OCI-LY1 (cell line): ENCODE measurements at regions not wholly inside any gene's neighbourhood (a gene's known extent, or its start where the extent isn't known, plus 50 kb on each side); places are given as distances from the start of the nearest gene placed in this dataset.

Source experiments
- H2AFZ ChIP-seq: fragments of 200-600 bp; sonication (generic), shearing (Covaris generic); 2 replicates; pipeline ENCODE4 v1.6.0; 2014; ENCODE audit warnings: antibody characterized with exemption, mild to moderate bottlenecking, low read length
- H3F3A ChIP-seq: fragments of 200-600 bp; sonication (generic), shearing (Covaris generic); 2 replicates; pipeline ENCODE4 v1.6.0; 2014; ENCODE audit warnings: mild to moderate bottlenecking, antibody characterized with exemption, low read length, moderate library complexity; ENCODE audit not compliant: insufficient read depth
- H3K27ac ChIP-seq: fragments of 200-600 bp; sonication (generic); 2 replicates; pipeline ENCODE4 v1.5.1; 2014; ENCODE audit warnings: low read length, mixed run types, mild to moderate bottlenecking, low read depth; ENCODE audit not compliant: poor library complexity, severe bottlenecking
- H3K27me3 ChIP-seq: fragments of 200-600 bp; sonication (generic); 2 replicates; pipeline ENCODE4 v1.6.0; 2014; ENCODE audit warnings: antibody characterized with exemption, mild to moderate bottlenecking, low read length, moderate library complexity; ENCODE audit not compliant: insufficient read depth
- H3K36me3 ChIP-seq: fragments of 200-600 bp; sonication (generic); 2 replicates; pipeline ENCODE4 v1.6.1; 2014; ENCODE audit warnings: mild to moderate bottlenecking, antibody characterized with exemption, low read length, moderate library complexity, mixed read lengths; ENCODE audit not compliant: insufficient read depth
- H3K4me1 ChIP-seq: fragments of 200-600 bp; sonication (generic); 2 replicates; pipeline ENCODE4 v1.5.1; 2014; ENCODE audit warnings: mild to moderate bottlenecking, low read length, moderate library complexity; ENCODE audit not compliant: insufficient read depth, severe bottlenecking
- H3K4me2 ChIP-seq: fragments of 200-600 bp; sonication (generic), shearing (Covaris generic); 2 replicates; pipeline ENCODE4 v1.6.1; 2014; ENCODE audit warnings: low read length
- H3K4me3 ChIP-seq: fragments of 200-600 bp; sonication (generic); 2 replicates; pipeline ENCODE4 v1.5.1; 2014; ENCODE audit warnings: low read length, low read depth, mild to moderate bottlenecking, mixed read lengths; ENCODE audit not compliant: poor library complexity, severe bottlenecking
- H3K79me2 ChIP-seq: fragments of 200-600 bp; shearing (Covaris generic); 2 replicates; pipeline ENCODE4 v1.6.1; 2016; ENCODE audit warnings: mixed run types, low read length, mixed read lengths; ENCODE audit not compliant: insufficient read depth
- H3K9ac ChIP-seq: fragments of 200-600 bp; sonication (generic), shearing (Covaris generic); 2 replicates; pipeline ENCODE4 v1.6.1; 2014; ENCODE audit warnings: mild to moderate bottlenecking, low read length, mixed read lengths
- H3K9me2 ChIP-seq: fragments of 200-600 bp; sonication (generic), shearing (Covaris generic); 2 replicates; pipeline ENCODE4 v1.6.1; 2014; ENCODE audit warnings: low read depth, mild to moderate bottlenecking, low read length, mixed read lengths
- H3K9me3 ChIP-seq: fragments of 200-600 bp; shearing (Covaris generic); 2 replicates; pipeline ENCODE4 v1.6.1; 2014; ENCODE audit warnings: low read length, mixed read lengths
- H4K20me1 ChIP-seq: fragments of 200-600 bp; sonication (generic), shearing (Covaris generic); 2 replicates; pipeline ENCODE4 v1.6.0; 2016; ENCODE audit warnings: mild to moderate bottlenecking, low read length; ENCODE audit not compliant: insufficient read depth
- CTCF ChIP-seq: fragments of 200-600 bp; sonication (generic), shearing (Covaris generic); IDR thresholded peaks from 2 replicates; pipeline ENCODE4 v1.5.1; 2017; ENCODE audit warnings: mild to moderate bottlenecking, antibody characterized with exemption, low read length, moderate library complexity, mixed read lengths
- EZH2 ChIP-seq: fragments of 200-600 bp; sonication (generic), shearing (Covaris generic); IDR thresholded peaks from 2 replicates; pipeline ENCODE4 v1.8.0; 2017; ENCODE audit warnings: borderline replicate concordance, mixed run types, mild to moderate bottlenecking, antibody characterized with exemption, low read length, moderate library complexity, mixed read lengths

GRCh38 chr11:37695283-37695682 lies 1097.2 kb upstream of the RAG2 start:
- Histone ChIP-seq H3K79me2 (no peaks in the 10 kb centered on the region), H2AFZ (no peak overlapping the region), H3K27ac (no peak overlapping the region), H3K9me3 (no peaks in the 10 kb centered on the region), H3K4me1 (no peaks in the 10 kb centered on the region), H3K27me3 (no peaks in the 10 kb centered on the region), H3K4me3 (no peak overlapping the region), H3K9ac (no peak overlapping the region), H3K36me3 (no peaks in the 10 kb centered on the region), H3F3A (no peaks in the 10 kb centered on the region), H4K20me1 (no peaks in the 10 kb centered on the region), H3K4me2 (no peak overlapping the region), H3K9me2 (no peaks in the 10 kb centered on the region)
- TF ChIP-seq CTCF (no peak), EZH2 (no peak)

- no peaks in the 10 kb centered on the region for H3K79me2 ChIP-seq
- H3K4me1 ChIP-seq = no peaks in the 10 kb centered on the region
- TF ChIP-seq EZH2 = no peak
- TF ChIP-seq CTCF = no peak
- no peaks in the 10 kb centered on the region for H3K27me3 ChIP-seq
- no peak overlapping the region for H3K27ac ChIP-seq
- H3K9me2 ChIP-seq = no peaks in the 10 kb centered on the region
- H3K9ac ChIP-seq = no peak overlapping the region
- no peaks in the 10 kb centered on the region for H3F3A ChIP-seq
- no peaks in the 10 kb centered on the region for H4K20me1 ChIP-seq
- no peaks in the 10 kb centered on the region for H3K36me3 ChIP-seq
- no peak overlapping the region for H2AFZ ChIP-seq
- no peaks in the 10 kb centered on the region for H3K9me3 ChIP-seq
- no peak overlapping the region for H3K4me3 ChIP-seq
- no peak overlapping the region for H3K4me2 ChIP-seq
These were observed 1091.9 kb upstream of the RAG2 start for GRCh38 chr11:37689951-37690350.

GRCh38 chr11:37688456-37688855 lies 1090.4 kb upstream of the RAG2 start:
- no peaks in the 10 kb centered on the region for H3F3A ChIP-seq
- no peak for TF ChIP-seq EZH2
- TF ChIP-seq CTCF = no peak
- H3K4me1 ChIP-seq = no peaks in the 10 kb centered on the region
- no peaks in the 10 kb centered on the region for H3K79me2 ChIP-seq
- no peaks in the 10 kb centered on the region for H3K9me3 ChIP-seq
- no peak overlapping the region for H2AFZ ChIP-seq
- no peaks in the 10 kb centered on the region for H3K9me2 ChIP-seq
- no peaks in the 10 kb centered on the region for H3K36me3 ChIP-seq
- no peak overlapping the region for H3K4me2 ChIP-seq
- H3K27ac ChIP-seq = no peak overlapping the region
- no peak overlapping the region for H3K9ac ChIP-seq
- H3K4me3 ChIP-seq = no peak overlapping the region
- H4K20me1 ChIP-seq = no peaks in the 10 kb centered on the region
- no peaks in the 10 kb centered on the region for H3K27me3 ChIP-seq
